MM.1S (cell line): ENCODE measurements at regions not wholly inside any gene's neighbourhood (a gene's known extent, or its start where the extent isn't known, plus 50 kb on each side); places are given as distances from the start of the nearest gene placed in this dataset.

Experiments
- DNase-seq: peaks from one replicate; pipeline ENCODE4 v3.0.0-alpha.2; 2015
- H2AFZ ChIP-seq: fragments of 300-600 bp; sonication (generic); 2 replicates; pipeline ENCODE4 v1.6.0; 2016; ENCODE audit warnings: antibody characterized with exemption, low read length
- H3F3A ChIP-seq: fragments of 300-600 bp; sonication (generic); 2 replicates; pipeline ENCODE4 v1.6.1; 2016; ENCODE audit warnings: mild to moderate bottlenecking, antibody characterized with exemption, low read length, moderate library complexity, mixed read lengths; ENCODE audit not compliant: insufficient read depth
- H3K27ac ChIP-seq: fragments of 300-600 bp; sonication (generic); 2 replicates; pipeline ENCODE4 v1.5.1; 2016; ENCODE audit warnings: mild to moderate bottlenecking, low read length
- H3K27me3 ChIP-seq: fragments of 300-600 bp; sonication (generic); replicated peaks from 2 replicates; pipeline ENCODE4 v1.6.0; 2016; ENCODE audit warnings: low read length; ENCODE audit not compliant: insufficient read depth
- H3K36me3 ChIP-seq: fragments of 300-600 bp; sonication (generic); replicated peaks from 2 replicates; pipeline ENCODE4 v1.6.1; 2016; ENCODE audit warnings: mild to moderate bottlenecking, low read length, mixed read lengths; ENCODE audit not compliant: insufficient read depth
- H3K4me1 ChIP-seq: fragments of 300-600 bp; sonication (generic); 2 replicates; pipeline ENCODE4 v1.6.1; 2016; ENCODE audit warnings: low read length, mixed read lengths
- H3K4me2 ChIP-seq: fragments of 300-600 bp; sonication (generic); 2 replicates; pipeline ENCODE4 v1.6.0; 2016; ENCODE audit warnings: low read depth, low read length
- H3K4me3 ChIP-seq: fragments of 300-600 bp; sonication (generic); 2 replicates; pipeline ENCODE4 v1.5.1; 2016; ENCODE audit warnings: low read length, mixed read lengths
- H3K79me2 ChIP-seq: fragments of 300-600 bp; sonication (generic); 2 replicates; pipeline ENCODE4 v1.6.1; 2016; ENCODE audit warnings: mixed run types, low read length, mixed read lengths
- H3K9ac ChIP-seq: fragments of 300-600 bp; sonication (generic); 2 replicates; pipeline ENCODE4 v1.6.1; 2016; ENCODE audit warnings: low read length, mixed read lengths
- H3K9me2 ChIP-seq: fragments of 300-600 bp; sonication (generic); replicated peaks from 2 replicates; pipeline ENCODE4 v1.6.1; 2016; ENCODE audit warnings: mild to moderate bottlenecking, low read length, mixed read lengths; ENCODE audit not compliant: insufficient read depth
- H3K9me3 ChIP-seq: fragments of 300-600 bp; sonication (generic); replicated peaks from 2 replicates; pipeline ENCODE4 v1.6.1; 2016; ENCODE audit warnings: mild to moderate bottlenecking, low read length, mixed read lengths; ENCODE audit not compliant: insufficient read depth
- H4K20me1 ChIP-seq: fragments of 300-600 bp; sonication (generic); 2 replicates; pipeline ENCODE4 v1.6.1; 2016; ENCODE audit warnings: mild to moderate bottlenecking, low read length, moderate library complexity, mixed read lengths; ENCODE audit not compliant: insufficient read depth
- CTCF ChIP-seq: fragments of 300-600 bp; sonication (generic); IDR thresholded peaks from 2 replicates; pipeline ENCODE4 v1.5.1; 2016; ENCODE audit warnings: antibody characterized with exemption, low read length, mixed read lengths
- EZH2 ChIP-seq: fragments of 300-600 bp; sonication (generic); optimal IDR thresholded peaks from 2 replicates; pipeline ENCODE3; 2017; ENCODE audit warnings: low read depth, mild to moderate bottlenecking, antibody characterized with exemption, low read length, mixed read lengths
- EZH2phosphoT487 ChIP-seq: fragments of 300-600 bp; sonication (generic); IDR thresholded peaks from 2 replicates; pipeline ENCODE4 v1.6.1; 2018; ENCODE audit warnings: antibody characterized with exemption, low read length

GRCh38 chr4:38468339-38468866 lies 195.6 kb upstream of the KLF3 start:
- Histone ChIP-seq H3K4me1 (no peaks in the 10 kb centered on the region), H3K9ac (no peak overlapping the region), H3K27ac (no peak overlapping the region), H3F3A (no peaks in the 10 kb centered on the region), H4K20me1 (no peaks in the 10 kb centered on the region), H3K4me3 (no peak overlapping the region), H3K36me3 (no peaks in the 10 kb centered on the region), H3K9me3 (no peaks in the 10 kb centered on the region), H3K4me2 (no peak overlapping the region), H3K9me2 (no peaks in the 10 kb centered on the region), H3K79me2 (no peaks in the 10 kb centered on the region), H2AFZ (no peak overlapping the region), H3K27me3 (no peaks in the 10 kb centered on the region)
- no peak for DNase-seq
- no peak for TF ChIP-seq CTCF
- no peak for TF ChIP-seq EZH2phosphoT487
- TF ChIP-seq EZH2, result no peak

GRCh38 chr4:38469410-38469809 lies 194.6 kb upstream of the KLF3 start:
- H3K27me3 ChIP-seq, result no peaks in the 10 kb centered on the region
- no peak overlapping the region for H3K4me2 ChIP-seq
- no peaks in the 10 kb centered on the region for H4K20me1 ChIP-seq

GRCh38 chr4:38470735-38471262 lies 193.2 kb upstream of the KLF3 start:
- DNase-seq, result no peak
- no peaks in the 10 kb centered on the region for H3F3A ChIP-seq
- no peaks in the 10 kb centered on the region for H4K20me1 ChIP-seq
- H3K9me2 ChIP-seq, result no peaks in the 10 kb centered on the region
- H2AFZ ChIP-seq, result no peak overlapping the region
- no peaks in the 10 kb centered on the region for H3K27me3 ChIP-seq
- no peaks in the 10 kb centered on the region for H3K4me1 ChIP-seq
- H3K4me3 ChIP-seq, result no peak overlapping the region
- TF ChIP-seq EZH2phosphoT487, result no peak
- TF ChIP-seq CTCF, result no peak
- TF ChIP-seq EZH2, result no peak
- no peak overlapping the region for H3K4me2 ChIP-seq
- no peak overlapping the region for H3K27ac ChIP-seq
- H3K79me2 ChIP-seq, result no peaks in the 10 kb centered on the region
- no peaks in the 10 kb centered on the region for H3K9me3 ChIP-seq
- H3K36me3 ChIP-seq, result no peaks in the 10 kb centered on the region
- no peak overlapping the region for H3K9ac ChIP-seq

More at GRCh38 chr4:38469410-38469809, 194.6 kb upstream of the KLF3 start:
- Histone ChIP-seq H3K79me2 (no peaks in the 10 kb centered on the region), H3K9me3 (no peaks in the 10 kb centered on the region), H3K36me3 (no peaks in the 10 kb centered on the region), H3K27ac (no peak overlapping the region), H3K9ac (no peak overlapping the region), H2AFZ (no peak overlapping the region), H3F3A (no peaks in the 10 kb centered on the region), H3K4me3 (no peak overlapping the region), H3K4me1 (no peaks in the 10 kb centered on the region), H3K9me2 (no peaks in the 10 kb centered on the region)
- no peak for DNase-seq
- TF ChIP-seq CTCF (no peak), EZH2phosphoT487 (no peak), EZH2 (no peak)
